IPS DF 6.9 (cell line): ENCODE measurements at regions not wholly inside any gene's neighbourhood (a gene's known extent, or its start where the extent isn't known, plus 50 kb on each side); places are given as distances from the start of the nearest gene placed in this dataset.

Experiments used
- DNase-seq: peaks from one replicate; pipeline ENCODE4 v3.0.0-alpha.2; 2013; ENCODE audit warnings: low read depth, low spot score
- H3K27ac ChIP-seq: one replicate; pipeline ENCODE4 v1.5.1; 2013; ENCODE audit warnings: low read length, control low read depth
- H3K27me3 ChIP-seq: 2 replicates; pipeline ENCODE4 v1.6.1; 2013; ENCODE audit warnings: mild to moderate bottlenecking, low read length; ENCODE audit not compliant: control insufficient read depth, insufficient read depth
- H3K36me3 ChIP-seq: 2 replicates; pipeline ENCODE4 v1.6.1; 2013; ENCODE audit warnings: low read length; ENCODE audit not compliant: control insufficient read depth, insufficient read depth
- H3K4me1 ChIP-seq: 2 replicates; pipeline ENCODE4 v1.6.1; 2013; ENCODE audit warnings: low read length; ENCODE audit not compliant: control insufficient read depth, insufficient read depth
- H3K4me3 ChIP-seq: 2 replicates; pipeline ENCODE4 v1.5.1; 2013; ENCODE audit warnings: mild to moderate bottlenecking, low read length
- H3K9me3 ChIP-seq: 2 replicates; pipeline ENCODE4 v1.6.1; 2013; ENCODE audit warnings: low read length, inconsistent platforms; ENCODE audit not compliant: control insufficient read depth, insufficient read depth
- WGBS: extraction: QIAGEN DNeasy Blood & Tissue Kit; methylation state at CpG from one replicate; pipeline ENCODE4 v1.1.7; 2013; ENCODE audit warnings: mixed read lengths, missing lambda C conversion rate; ENCODE audit not compliant: insufficient read length, insufficient coverage; 5-methylcytosine and 5-hydroxymethylcytosine counted together

- no peak for DNase-seq
- Histone ChIP-seq H3K27me3 (no peaks in the 10 kb centered on the region), H3K27ac (no peak overlapping the region), H3K36me3 (no peaks in the 10 kb centered on the region), H3K9me3 (no peaks in the 10 kb centered on the region), H3K4me3 (no peak overlapping the region), H3K4me1 (no peaks in the 10 kb centered on the region)
- whole genome bisulfite sequencing = no CpG with 5 or more reads among the region's 13 CpGs
These were observed 1483.9 kb downstream of the ADGRL3 start for GRCh38 chr4:62683799-62684566.

- Histone ChIP-seq H3K36me3 (no peaks in the 10 kb centered on the region), H3K4me1 (no peaks in the 10 kb centered on the region), H3K27ac (no peak overlapping the region), H3K27me3 (no peaks in the 10 kb centered on the region), H3K9me3 (no peaks in the 10 kb centered on the region), H3K4me3 (no peak overlapping the region)
- DNase-seq = no peak
- no CpG with 5 or more reads among the region's 2 CpGs for WGBS
These were observed 1476.8 kb downstream of the ADGRL3 start for GRCh38 chr4:62676962-62677361.

- Histone ChIP-seq H3K27me3 (no peaks in the 10 kb centered on the region), H3K9me3 (no peaks in the 10 kb centered on the region), H3K27ac (no peak overlapping the region), H3K4me1 (no peaks in the 10 kb centered on the region), H3K36me3 (no peaks in the 10 kb centered on the region), H3K4me3 (no peak overlapping the region)
- no peak for DNase-seq
- no CpG with 5 or more reads among the region's 2 CpGs for WGBS
These were observed 1470.4 kb downstream of the ADGRL3 start for GRCh38 chr4:62670514-62670913.

DNA sequence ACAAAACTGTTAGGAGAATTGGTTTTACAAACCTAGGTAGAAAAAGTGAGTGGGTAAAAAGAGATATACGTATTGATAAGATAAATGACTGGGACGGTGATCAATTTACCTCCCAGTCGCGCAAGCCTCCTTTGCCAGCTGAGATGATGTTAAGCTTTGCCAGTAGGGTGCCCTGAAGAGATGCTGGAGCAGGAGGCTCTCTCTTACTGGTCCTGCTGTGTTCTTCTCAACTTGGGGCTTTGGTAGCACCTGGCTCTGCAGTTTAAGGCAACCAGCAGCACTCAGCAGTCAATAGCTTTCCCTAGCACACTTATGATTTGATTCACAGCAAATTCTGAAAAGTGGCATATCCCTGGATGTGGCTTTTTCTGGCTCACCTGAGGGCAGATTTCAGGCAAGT lies 1461.7 kb downstream of the ADGRL3 start:
- WGBS = 100% methylated on average over 2 of the region's 4 CpGs
- Histone ChIP-seq H3K36me3 (no peaks in the 10 kb centered on the region), H3K27ac (no peak overlapping the region), H3K4me3 (no peak overlapping the region), H3K9me3 (no peaks in the 10 kb centered on the region), H3K4me1 (no peaks in the 10 kb centered on the region), H3K27me3 (no peaks in the 10 kb centered on the region)
- no peak for DNase-seq

DNA sequence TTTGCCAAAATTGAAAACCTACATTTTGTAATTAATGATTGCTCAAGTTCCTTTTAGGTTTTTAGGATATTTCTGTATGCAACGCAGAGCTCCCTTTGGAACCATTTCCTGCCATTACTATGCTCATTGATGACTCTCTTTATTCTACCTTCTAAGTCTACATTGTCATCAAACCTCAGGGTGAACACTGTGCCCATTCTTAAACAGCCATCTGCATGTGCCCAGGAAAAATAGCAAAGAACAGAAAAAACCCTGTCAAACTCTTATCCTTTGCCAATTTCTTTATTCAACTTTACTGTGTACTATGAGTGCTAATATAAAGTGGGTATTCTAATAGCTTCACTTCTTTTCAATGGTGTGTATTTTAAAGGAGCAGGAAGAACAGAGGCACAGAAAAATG lies 1455.9 kb downstream of the ADGRL3 start:
- no peak for DNase-seq
- H3K9me3 ChIP-seq = no peaks in the 10 kb centered on the region
- no peaks in the 10 kb centered on the region for H3K4me1 ChIP-seq
- WGBS = no CpG with 5 or more reads among the region's 1 CpG
- H3K4me3 ChIP-seq = no peak overlapping the region
- H3K27me3 ChIP-seq = no peaks in the 10 kb centered on the region
- no peaks in the 10 kb centered on the region for H3K36me3 ChIP-seq
- H3K27ac ChIP-seq = no peak overlapping the region

GRCh38 chr4:62644372-62644771 lies 1444.2 kb downstream of the ADGRL3 start:
- peak; percentile 20 for DNase-seq
- H3K9me3 ChIP-seq = no peaks in the 10 kb centered on the region
- H3K27ac ChIP-seq = no peak overlapping the region
- no peak overlapping the region for H3K4me3 ChIP-seq
- no peaks in the 10 kb centered on the region for H3K4me1 ChIP-seq
- H3K36me3 ChIP-seq = no peaks in the 10 kb centered on the region
- no peaks in the 10 kb centered on the region for H3K27me3 ChIP-seq
- no CpG with 5 or more reads among the region's 3 CpGs for WGBS

GRCh38 chr4:62640296-62640695 lies 1440.2 kb downstream of the ADGRL3 start:
- no CpG with 5 or more reads among the region's 2 CpGs for WGBS
- DNase-seq = no peak
- Histone ChIP-seq H3K36me3 (no peaks in the 10 kb centered on the region), H3K27ac (no peak overlapping the region), H3K4me3 (no peak overlapping the region), H3K4me1 (no peaks in the 10 kb centered on the region), H3K9me3 (no peaks in the 10 kb centered on the region), H3K27me3 (no peaks in the 10 kb centered on the region)

DNA sequence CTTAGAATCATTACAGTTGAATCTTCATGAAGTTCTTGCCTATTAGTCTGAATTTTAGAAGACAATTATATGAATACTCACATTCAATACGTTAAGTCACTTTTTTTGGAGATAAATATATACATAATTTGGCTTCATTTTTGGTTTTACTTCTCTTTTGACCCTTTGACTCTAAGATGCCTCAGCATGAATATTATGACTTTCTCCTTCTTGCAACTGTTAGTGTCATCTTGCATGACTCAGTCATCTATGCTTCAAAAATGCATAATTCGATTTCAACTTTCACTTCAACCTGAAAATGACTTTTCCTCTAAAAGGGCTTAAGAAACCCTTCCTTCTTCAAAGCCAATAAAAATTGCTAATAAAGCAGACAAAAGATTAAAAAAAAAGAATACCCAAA lies 1427.5 kb downstream of the ADGRL3 start:
- DNase-seq = no peak
- no peaks in the 10 kb centered on the region for H3K27me3 ChIP-seq
- H3K27ac ChIP-seq = no peak overlapping the region
- no CpG with 5 or more reads among the region's 2 CpGs for WGBS
- H3K9me3 ChIP-seq = no peaks in the 10 kb centered on the region
- H3K4me3 ChIP-seq = no peak overlapping the region
- H3K36me3 ChIP-seq = no peaks in the 10 kb centered on the region
- H3K4me1 ChIP-seq = no peaks in the 10 kb centered on the region

DNA sequence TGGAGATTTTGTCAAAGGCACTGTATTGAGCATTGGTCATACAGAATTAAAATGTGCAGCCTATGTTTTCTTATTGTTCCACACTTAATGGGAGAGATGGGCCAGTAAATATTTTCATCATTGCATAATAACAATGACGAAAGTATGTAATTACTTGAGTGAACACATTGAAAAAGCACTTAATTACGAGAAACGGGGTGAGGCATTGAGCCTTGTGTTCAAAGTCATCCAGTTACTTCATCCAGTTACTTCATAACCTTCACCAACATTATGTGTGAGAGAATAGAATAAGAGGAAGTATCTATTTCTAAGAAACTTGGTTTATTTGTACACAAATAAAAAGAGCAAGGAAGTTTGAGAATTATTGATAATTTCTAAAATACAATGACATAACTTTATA lies 1427.0 kb downstream of the ADGRL3 start:
- Histone ChIP-seq H3K27ac (no peak overlapping the region), H3K36me3 (no peaks in the 10 kb centered on the region), H3K4me1 (no peaks in the 10 kb centered on the region), H3K4me3 (no peak overlapping the region), H3K27me3 (no peaks in the 10 kb centered on the region), H3K9me3 (no peaks in the 10 kb centered on the region)
- no peak for DNase-seq
- no CpG with 5 or more reads among the region's 3 CpGs for WGBS

GRCh38 chr4:62622089-62622488 lies 1422.0 kb downstream of the ADGRL3 start:
- H3K27ac ChIP-seq = no peak overlapping the region
- DNase-seq = no peak

GRCh38 chr4:62619971-62620370 lies 1419.8 kb downstream of the ADGRL3 start:
- no peak for DNase-seq
- no peaks in the 10 kb centered on the region for H3K9me3 ChIP-seq
- H3K4me1 ChIP-seq = no peaks in the 10 kb centered on the region
- H3K27ac ChIP-seq = no peak overlapping the region
- H3K27me3 ChIP-seq = no peaks in the 10 kb centered on the region
- no peaks in the 10 kb centered on the region for H3K36me3 ChIP-seq
- WGBS = no CpG with 5 or more reads among the region's 4 CpGs
- no peak overlapping the region for H3K4me3 ChIP-seq

More at GRCh38 chr4:62622089-62622488, 1422.0 kb downstream of the ADGRL3 start:
- Histone ChIP-seq H3K4me3 (no peak overlapping the region), H3K27me3 (no peaks in the 10 kb centered on the region), H3K9me3 (no peaks in the 10 kb centered on the region), H3K4me1 (no peaks in the 10 kb centered on the region), H3K36me3 (no peaks in the 10 kb centered on the region)
